T-helper 2 cell treated with Interferon-gamma antibody and Interleukin-4, amounts not matched to agents 5 μg/mL and 100 μg/mL, for 36 hours (primary cell): ENCODE measurements at regions not wholly inside any gene's neighbourhood (a gene's known extent, or its start where the extent isn't known, plus 50 kb on each side); places are given as distances from the start of the nearest gene placed in this dataset.

ENCODE experiments used
- DNase-seq: peaks from one replicate; pipeline ENCODE4 v3.0.0; 2021; ENCODE audit warnings: low spot score
- H3K27ac Mint-ChIP-seq: one replicate; pipeline ENCODE4 v1.8.0; 2021; ENCODE audit warnings: mild to moderate bottlenecking, mixed read lengths
- H3K27me3 Mint-ChIP-seq: one replicate; pipeline ENCODE4 v1.8.0; 2021; ENCODE audit warnings: low read depth, mixed read lengths
- H3K36me3 Mint-ChIP-seq: one replicate; pipeline ENCODE4 v1.8.0; 2021; ENCODE audit warnings: low read depth, mixed read lengths
- H3K4me1 Mint-ChIP-seq: one replicate; pipeline ENCODE4 v1.8.0; 2021; ENCODE audit warnings: low read depth, mixed read lengths
- H3K4me3 Mint-ChIP-seq: one replicate; pipeline ENCODE4 v1.8.0; 2022; ENCODE audit warnings: mild to moderate bottlenecking, moderate library complexity, mixed read lengths
- H3K9me3 Mint-ChIP-seq: one replicate; pipeline ENCODE4 v1.8.0; 2021; ENCODE audit warnings: mixed read lengths

DNA sequence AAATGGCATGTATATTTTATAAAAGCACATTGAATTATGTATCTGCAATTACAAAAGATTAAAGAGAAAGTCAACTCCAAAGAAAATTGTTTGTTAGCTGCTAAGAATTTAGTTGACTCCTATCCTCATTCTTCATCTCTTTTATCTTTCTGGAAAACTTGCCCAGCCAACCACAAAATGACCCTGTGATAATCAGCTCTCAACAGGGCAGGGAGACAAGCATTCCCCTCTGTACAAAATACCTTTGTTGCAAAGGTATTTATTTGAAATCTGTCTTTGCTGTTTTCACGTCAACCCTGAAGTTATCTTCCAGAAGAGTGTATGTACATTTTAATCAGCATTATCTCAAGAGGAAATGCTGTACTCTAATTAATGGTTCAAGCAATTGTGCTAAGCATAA is 191.1 kb upstream of the DDI1 start:
- Mint-ChIP-seq H3K4me3 (no peak overlapping the region), H3K36me3 (no peaks in the 10 kb centered on the region), H3K9me3 (no peaks in the 10 kb centered on the region), H3K27ac (no peak overlapping the region), H3K4me1 (no peaks in the 10 kb centered on the region), H3K27me3 (no peaks in the 10 kb centered on the region)
- DNase-seq = no peak

- H3K27me3 Mint-ChIP-seq = no peaks in the 10 kb centered on the region
- no peak overlapping the region for H3K4me3 Mint-ChIP-seq
- no peak overlapping the region for H3K27ac Mint-ChIP-seq
- H3K9me3 Mint-ChIP-seq = no peaks in the 10 kb centered on the region
- DNase-seq = no peak
- no peaks in the 10 kb centered on the region for H3K4me1 Mint-ChIP-seq
- no peaks in the 10 kb centered on the region for H3K36me3 Mint-ChIP-seq
Measured at GRCh38 chr11:103848686-103849085, 187.8 kb upstream of the DDI1 start.

GRCh38 chr11:103849366-103849765 is 187.1 kb upstream of the DDI1 start:
- Mint-ChIP-seq H3K4me1 (no peaks in the 10 kb centered on the region), H3K27me3 (no peaks in the 10 kb centered on the region), H3K4me3 (no peak overlapping the region), H3K9me3 (no peaks in the 10 kb centered on the region), H3K36me3 (no peaks in the 10 kb centered on the region), H3K27ac (no peak overlapping the region)
- DNase-seq = no peak

GRCh38 chr11:103850419-103851165 is 185.8 kb upstream of the DDI1 start:
- Mint-ChIP-seq H3K4me3 (no peak overlapping the region), H3K27ac (no peak overlapping the region), H3K27me3 (no peaks in the 10 kb centered on the region), H3K4me1 (no peaks in the 10 kb centered on the region), H3K9me3 (no peaks in the 10 kb centered on the region), H3K36me3 (no peaks in the 10 kb centered on the region)
- DNase-seq = no peak

GRCh38 chr11:103851166-103851651 is 185.2 kb upstream of the DDI1 start:
- no peaks in the 10 kb centered on the region for H3K9me3 Mint-ChIP-seq
- H3K27me3 Mint-ChIP-seq = no peaks in the 10 kb centered on the region
- no peaks in the 10 kb centered on the region for H3K4me1 Mint-ChIP-seq
- no peaks in the 10 kb centered on the region for H3K36me3 Mint-ChIP-seq
- DNase-seq = no peak
- no peak overlapping the region for H3K4me3 Mint-ChIP-seq
- H3K27ac Mint-ChIP-seq = no peak overlapping the region
